ENCODE measurements at regions not wholly inside any gene's neighbourhood (a gene's known extent, or its start where the extent isn't known, plus 50 kb on each side); places are given as distances from the start of the nearest gene placed in this dataset.

DNA sequence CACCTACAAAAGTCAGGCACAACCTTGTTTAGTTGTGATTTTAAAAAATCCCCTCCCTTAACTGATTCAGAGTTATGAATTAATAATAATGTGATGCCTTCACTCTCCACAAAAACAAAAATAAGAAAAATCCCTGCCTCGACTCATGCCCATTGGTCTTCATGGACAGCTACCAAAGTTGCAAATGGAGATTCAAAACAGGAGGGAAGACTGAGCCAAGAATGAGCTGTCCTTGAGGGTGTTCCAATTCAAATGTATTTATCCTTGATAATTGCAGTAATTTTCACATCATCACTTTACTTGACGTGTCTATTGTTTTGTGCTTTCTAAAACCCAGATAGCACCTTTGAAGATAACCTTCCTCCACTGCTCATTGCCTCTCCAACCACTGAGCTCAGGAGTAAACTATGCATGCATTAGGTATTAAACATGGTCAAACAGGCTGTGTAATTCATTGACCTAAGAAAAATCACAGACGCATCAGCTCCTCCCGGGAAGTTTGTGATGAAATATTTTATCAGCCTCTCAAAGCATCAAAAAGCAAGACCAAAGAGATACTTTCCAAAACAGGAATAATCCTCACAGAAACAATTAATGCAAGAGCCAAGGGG, 712.7 kb upstream of the IGFBP3 start:
- Histone ChIP-seq H3K27me3 (no peaks in the 10 kb centered on the region), H3K4me1 (no peaks in the 10 kb centered on the region), H3K27ac (no peak overlapping the region), H3K4me3 (no peak overlapping the region), H3K36me3 (no peaks in the 10 kb centered on the region), H3K9me3 (no peaks in the 10 kb centered on the region)
- FAIRE-seq (no peak), ATAC-seq (no peak), DNase-seq (no peak)
- intact Hi-C loops (cut with DNase I), result no loop called here
- WGBS, 2 donors, result 49 to 50% methylated on average over 4 of the region's 4 CpGs
- TF ChIP-seq, protein P1, sequence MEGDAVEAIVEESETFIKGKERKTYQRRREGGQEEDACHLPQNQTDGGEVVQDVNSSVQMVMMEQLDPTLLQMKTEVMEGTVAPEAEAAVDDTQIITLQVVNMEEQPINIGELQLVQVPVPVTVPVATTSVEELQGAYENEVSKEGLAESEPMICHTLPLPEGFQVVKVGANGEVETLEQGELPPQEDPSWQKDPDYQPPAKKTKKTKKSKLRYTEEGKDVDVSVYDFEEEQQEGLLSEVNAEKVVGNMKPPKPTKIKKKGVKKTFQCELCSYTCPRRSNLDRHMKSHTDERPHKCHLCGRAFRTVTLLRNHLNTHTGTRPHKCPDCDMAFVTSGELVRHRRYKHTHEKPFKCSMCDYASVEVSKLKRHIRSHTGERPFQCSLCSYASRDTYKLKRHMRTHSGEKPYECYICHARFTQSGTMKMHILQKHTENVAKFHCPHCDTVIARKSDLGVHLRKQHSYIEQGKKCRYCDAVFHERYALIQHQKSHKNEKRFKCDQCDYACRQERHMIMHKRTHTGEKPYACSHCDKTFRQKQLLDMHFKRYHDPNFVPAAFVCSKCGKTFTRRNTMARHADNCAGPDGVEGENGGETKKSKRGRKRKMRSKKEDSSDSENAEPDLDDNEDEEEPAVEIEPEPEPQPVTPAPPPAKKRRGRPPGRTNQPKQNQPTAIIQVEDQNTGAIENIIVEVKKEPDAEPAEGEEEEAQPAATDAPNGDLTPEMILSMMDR (IDR thresholded peaks at IDR 0.05), result no peak

DNA sequence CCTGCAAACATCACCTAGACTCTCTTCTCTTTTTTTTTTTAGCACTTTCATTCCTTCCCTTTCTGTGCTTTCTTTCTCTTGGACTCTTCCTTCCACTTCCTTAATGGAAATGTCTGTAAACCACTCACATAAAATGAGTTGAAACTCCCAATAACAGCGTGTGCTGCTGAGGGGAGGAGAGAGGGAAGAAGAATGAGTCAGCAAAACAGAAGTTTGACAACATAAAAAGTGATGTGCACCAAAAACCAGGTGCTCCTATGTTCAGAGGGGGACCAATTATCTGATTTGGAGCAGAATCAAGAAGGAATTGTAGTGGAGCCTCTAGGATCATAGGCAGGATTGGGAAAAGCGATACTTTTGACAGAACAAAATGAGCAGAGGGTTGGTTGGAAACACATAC, 712.1 kb upstream of the IGFBP3 start:
- no peaks in the 10 kb centered on the region for H3K4me1 ChIP-seq
- no peak overlapping the region for H3K4me3 ChIP-seq
- FAIRE-seq (no peak), ATAC-seq (no peak), DNase-seq (no peak)
- intact Hi-C loops (cut with DNase I), result no loop called here
- no peaks in the 10 kb centered on the region for H3K27me3 ChIP-seq
- WGBS, 2 donors, result 81 to 89% methylated on average over 2 of the region's 2 CpGs
- no peak overlapping the region for H3K27ac ChIP-seq
- no peaks in the 10 kb centered on the region for H3K9me3 ChIP-seq
- no peaks in the 10 kb centered on the region for H3K36me3 ChIP-seq
- TF ChIP-seq, protein P1 (IDR thresholded peaks at IDR 0.05), result no peak

DNA sequence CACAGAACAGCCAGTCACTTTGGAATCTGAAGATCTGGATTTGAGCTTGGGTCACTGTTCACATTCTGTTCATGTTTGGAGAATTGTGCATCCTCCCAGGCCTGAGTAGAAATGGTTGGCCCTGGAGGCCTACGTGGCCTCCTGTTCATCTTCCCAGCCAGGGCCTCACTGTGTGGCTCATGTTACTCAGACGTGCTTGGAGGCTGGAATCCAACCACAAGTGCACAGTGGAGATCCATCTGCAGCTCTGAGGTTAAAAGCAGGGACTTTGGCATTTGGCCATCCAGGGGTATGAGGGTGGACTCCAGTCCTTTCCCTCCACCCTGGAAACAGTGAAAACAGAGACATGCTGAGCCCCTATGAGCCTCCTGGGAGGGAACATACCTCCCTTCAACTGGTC, 709.0 kb upstream of the IGFBP3 start:
- Histone ChIP-seq H3K27me3 (no peaks in the 10 kb centered on the region), H3K27ac (no peak overlapping the region), H3K9me3 (no peaks in the 10 kb centered on the region), H3K36me3 (no peaks in the 10 kb centered on the region), H3K4me1 (no peaks in the 10 kb centered on the region), H3K4me3 (no peak overlapping the region)
- 68 to 83% methylated on average over 2 of the region's 2 CpGs for WGBS, 2 donors
- no peak for ATAC-seq
- TF ChIP-seq, protein P1 (IDR thresholded peaks at IDR 0.05), result no peak
- intact Hi-C loops (cut with DNase I), result no loop called here
- FAIRE-seq, result no peak
- no peak for DNase-seq

DNA sequence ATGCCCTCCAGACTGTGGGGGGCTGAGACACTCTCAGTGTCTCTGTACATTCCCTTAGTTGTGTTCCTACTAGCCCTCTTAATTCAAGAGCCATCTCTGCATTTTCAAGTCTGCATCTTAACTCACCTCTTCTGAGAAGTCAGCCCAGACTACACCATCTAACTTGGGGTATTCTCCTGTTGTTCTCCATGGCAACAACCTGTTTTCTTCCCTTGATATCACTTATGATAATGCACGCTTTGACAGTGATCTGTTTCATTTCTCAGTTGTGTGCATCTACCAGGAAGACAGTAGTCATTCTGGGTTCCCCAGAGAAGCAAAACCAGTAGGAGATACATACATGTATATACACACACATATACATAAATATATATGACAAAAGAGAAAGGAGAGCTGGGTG, 707.3 kb upstream of the IGFBP3 start:
- H3K4me3 ChIP-seq, result no peak overlapping the region
- TF ChIP-seq, protein P1 (IDR thresholded peaks at IDR 0.05), result no peak
- no peaks in the 10 kb centered on the region for H3K27me3 ChIP-seq
- FAIRE-seq (no peak), ATAC-seq (no peak), DNase-seq (no peak)
- no peaks in the 10 kb centered on the region for H3K9me3 ChIP-seq
- 77 to 81% methylated on average over 1 of the region's 1 CpG for WGBS, 2 donors
- no peaks in the 10 kb centered on the region for H3K36me3 ChIP-seq
- intact Hi-C loops (cut with DNase I), result loop anchor here in 1 of 3 donors (5.0 kb wide), 1 partner anchor 251 kb away; no protein-coding TSS in a partner anchor
- no peak overlapping the region for H3K27ac ChIP-seq
- H3K4me1 ChIP-seq, result no peaks in the 10 kb centered on the region

DNA sequence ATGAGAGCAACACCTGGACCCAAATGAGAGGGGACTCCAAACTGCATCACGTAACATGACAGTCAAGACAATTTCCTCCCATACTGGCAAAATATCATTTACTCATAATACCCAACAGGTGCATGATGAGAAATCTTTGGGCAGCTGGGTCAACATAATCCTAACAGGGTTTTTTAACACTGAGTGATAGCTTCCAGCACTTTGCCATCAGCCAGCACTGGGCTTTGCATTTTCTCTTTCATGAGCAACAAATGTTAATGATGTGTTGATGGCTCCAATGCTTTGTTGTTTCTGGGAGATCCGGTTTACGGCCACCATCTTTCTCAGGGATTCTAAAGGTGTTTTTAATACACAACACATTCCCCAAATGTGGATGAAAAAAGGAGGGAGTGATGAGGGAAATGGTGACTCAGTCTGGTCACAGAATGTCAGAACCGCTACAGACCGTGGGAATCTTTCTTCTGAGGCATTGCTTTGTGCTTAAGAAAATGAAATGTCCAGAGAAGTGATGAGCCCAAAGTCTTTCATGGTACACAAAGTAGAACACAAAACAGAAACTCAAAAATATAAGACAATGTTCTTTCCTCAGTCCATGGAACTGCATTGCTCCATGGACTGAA, 705.7 kb upstream of the IGFBP3 start:
- no peak for DNase-seq
- intact Hi-C loops (cut with DNase I), result loop anchor here in 1 of 3 donors (5.0 kb wide), 1 partner anchor 250 kb away; no protein-coding TSS in a partner anchor
- H3K9me3 ChIP-seq, result no peaks in the 10 kb centered on the region
- TF ChIP-seq, protein P1 (IDR thresholded peaks at IDR 0.05), result no peak
- H3K27ac ChIP-seq, result no peak overlapping the region
- H3K36me3 ChIP-seq, result no peaks in the 10 kb centered on the region
- no peak for ATAC-seq
- H3K4me3 ChIP-seq, result no peak overlapping the region
- no peaks in the 10 kb centered on the region for H3K4me1 ChIP-seq
- no peak for FAIRE-seq
- H3K27me3 ChIP-seq, result no peaks in the 10 kb centered on the region
- 79 to 86% methylated on average over 5 of the region's 5 CpGs for WGBS, 2 donors
